Hematopoietic multipotent progenitor cell treated with erythropoietin and hydrocortisone succinate and interleukin-3 and kit ligand, for 6 days (in vitro differentiated cells): ENCODE measurements at regions not wholly inside any gene's neighbourhood (a gene's known extent, or its start where the extent isn't known, plus 50 kb on each side); places are given as distances from the start of the nearest gene placed in this dataset.
A peak's percentile ranks its signal among the peaks of the same experiment; 100 is the strongest.

Experiments
- DNase-seq: peaks from one replicate; pipeline ENCODE4 v3.0.0-alpha.2; 2015

GRCh38 chr12:48286665-48287064 is 64.1 kb downstream of the ZNF641 start:
- peak; percentile 60 for DNase-seq

GRCh38 chr12:48285751-48286650 is 64.7 kb downstream of the ZNF641 start:
- DNase-seq: no peak

- DNase-seq: no peak
Observed at GRCh38 chr12:48281811-48282210, 68.9 kb downstream of the ZNF641 start.

- DNase-seq: no peak
Observed at GRCh38 chr12:48280572-48280971, 70.1 kb downstream of the ZNF641 start.

GRCh38 chr12:48279601-48280000 is 71.1 kb downstream of the ZNF641 start:
- DNase-seq: no peak

GRCh38 chr12:48279101-48279500 is 71.6 kb downstream of the ZNF641 start:
- peak; percentile 41 for DNase-seq

- no peak for DNase-seq
Observed at GRCh38 chr12:48276621-48277020, 73.5 kb upstream of the OR10AD1 start.

GRCh38 chr12:48266826-48267225 is 63.7 kb upstream of the OR10AD1 start:
- no peak for DNase-seq

GRCh38 chr12:48265777-48266176 is 62.7 kb upstream of the OR10AD1 start:
- no peak for DNase-seq

- no peak for DNase-seq
Observed at GRCh38 chr12:48263617-48264016, 60.5 kb upstream of the OR10AD1 start.

- no peak for DNase-seq
Observed at GRCh38 chr12:48261773-48262172, 58.7 kb upstream of the OR10AD1 start.
